NCI-H2196 treated with DMSO at 0.1 percent for 48 hours (cell line): ENCODE measurements at regions not wholly inside any gene's neighbourhood (a gene's known extent, or its start where the extent isn't known, plus 50 kb on each side); places are given as distances from the start of the nearest gene placed in this dataset.
"Not testable (repeated sequence)": the region's sequence is repeated elsewhere in the genome, so short reads cannot be mapped to it uniquely, and the experiment has no call there.

ENCODE experiments used
- DNase-seq: peaks from one replicate; lab custom pipeline; 2025; ENCODE audit not compliant: unreplicated experiment; lab: John Stamatoyannopoulos, UW

DNA sequence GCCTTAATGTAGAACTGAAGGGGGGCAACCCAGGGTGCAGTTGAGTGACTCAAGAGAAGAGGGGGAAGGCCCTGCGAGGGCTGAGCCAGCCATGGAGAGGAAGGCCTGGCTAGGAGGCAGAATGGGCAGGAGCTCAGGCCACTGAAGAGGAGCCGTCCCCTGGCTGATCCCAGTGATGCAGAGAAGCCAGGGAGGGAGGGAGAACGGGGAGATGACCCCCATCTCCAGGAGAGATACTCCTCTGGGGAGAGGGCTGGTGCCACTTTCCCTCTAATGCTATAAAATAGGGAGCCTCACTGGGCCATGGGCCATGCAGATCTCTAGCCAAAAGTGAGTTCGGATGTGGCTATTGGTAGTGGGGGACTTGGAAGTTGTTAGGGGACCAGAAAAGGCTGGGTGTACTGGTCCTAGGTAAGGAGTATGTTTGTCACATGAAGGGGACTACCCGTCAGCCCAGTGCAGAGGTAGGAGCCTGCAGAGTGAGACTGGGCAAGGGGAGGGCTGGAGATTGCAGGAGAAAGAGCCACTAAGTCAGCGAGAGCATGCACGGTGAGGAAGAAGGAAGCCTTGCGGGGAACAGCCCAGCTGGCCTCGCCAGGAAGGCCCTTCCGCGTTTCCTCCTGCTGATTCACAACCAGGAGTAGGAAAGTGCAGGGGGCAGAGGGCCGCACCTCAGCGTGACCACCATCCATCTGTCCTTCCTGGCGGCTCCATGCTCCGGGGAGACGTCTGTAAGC lies 347.6 kb downstream of the TCERG1L start:
- no peak for DNase-seq

DNA sequence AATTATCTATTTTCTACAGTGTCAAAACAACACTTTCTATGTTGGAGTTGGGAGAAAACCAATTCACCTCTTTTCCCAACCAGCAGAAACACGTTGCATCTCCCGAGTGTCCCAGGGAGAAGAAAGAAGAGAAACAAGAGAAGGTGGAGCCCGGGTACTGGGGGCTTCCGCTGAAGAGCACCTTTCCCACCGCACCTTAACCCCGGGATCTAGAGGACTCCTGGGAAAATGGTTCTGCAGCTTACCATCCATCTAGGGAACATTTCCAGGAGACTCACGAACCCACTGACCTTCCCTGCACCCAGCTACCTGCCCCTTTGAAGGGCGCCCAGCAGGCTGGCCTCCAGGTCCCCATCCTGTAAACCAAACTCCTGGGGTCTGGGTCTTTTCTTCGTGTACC lies 346.8 kb downstream of the TCERG1L start:
- no peak for DNase-seq

DNA sequence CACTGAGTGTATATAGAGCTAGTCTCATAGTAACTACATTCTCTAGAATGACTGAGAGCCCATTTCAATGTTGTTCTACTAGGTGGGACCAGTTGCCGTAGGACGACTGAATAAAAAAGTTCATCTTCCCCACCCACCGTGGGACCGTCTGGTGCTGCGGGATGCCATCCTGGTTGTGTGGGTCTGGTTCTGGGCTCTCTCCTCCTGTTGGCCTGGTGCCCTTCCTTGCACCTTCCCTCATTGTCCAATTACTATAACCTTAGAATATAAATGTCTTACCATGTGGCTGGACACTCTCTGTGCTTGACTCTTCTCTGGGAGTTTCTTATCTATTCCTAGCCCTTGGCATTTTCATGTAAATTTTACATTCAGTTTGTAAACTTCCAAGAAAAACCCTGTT lies 344.4 kb downstream of the TCERG1L start:
- no peak for DNase-seq

DNA sequence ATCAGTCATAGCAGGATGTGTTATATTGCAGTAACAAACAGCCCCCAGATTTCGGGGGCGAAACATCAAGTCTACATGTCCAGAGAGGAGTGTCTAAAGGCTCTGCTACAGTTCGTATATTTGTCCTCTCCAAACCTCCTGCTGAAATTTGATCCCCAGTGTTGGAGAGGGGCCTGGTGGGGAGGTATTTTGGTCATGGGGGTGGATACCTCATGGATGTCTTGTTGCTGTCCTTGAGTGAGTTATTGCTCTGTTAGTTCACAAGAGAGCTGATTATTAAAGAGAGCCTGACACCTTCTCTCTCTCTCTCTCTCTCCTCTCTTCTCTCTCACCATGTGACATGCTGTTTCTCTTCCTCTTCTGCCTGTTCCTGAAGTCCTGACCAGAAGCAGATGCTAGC lies 343.7 kb downstream of the TCERG1L start:
- DNase-seq: no peak

GRCh38 chr10:130968511-130968910 lies 343.0 kb downstream of the TCERG1L start:
- DNase-seq: no peak

- DNase-seq: no peak
Observed at GRCh38 chr10:130968964-130969363, 342.6 kb downstream of the TCERG1L start.

- no peak for DNase-seq
Observed at GRCh38 chr10:130969700-130970099, 341.8 kb downstream of the TCERG1L start.

- no peak for DNase-seq
Observed at GRCh38 chr10:130970341-130971122, 341.0 kb downstream of the TCERG1L start.

GRCh38 chr10:130971123-130971435 lies 340.4 kb downstream of the TCERG1L start:
- no peak for DNase-seq

DNA sequence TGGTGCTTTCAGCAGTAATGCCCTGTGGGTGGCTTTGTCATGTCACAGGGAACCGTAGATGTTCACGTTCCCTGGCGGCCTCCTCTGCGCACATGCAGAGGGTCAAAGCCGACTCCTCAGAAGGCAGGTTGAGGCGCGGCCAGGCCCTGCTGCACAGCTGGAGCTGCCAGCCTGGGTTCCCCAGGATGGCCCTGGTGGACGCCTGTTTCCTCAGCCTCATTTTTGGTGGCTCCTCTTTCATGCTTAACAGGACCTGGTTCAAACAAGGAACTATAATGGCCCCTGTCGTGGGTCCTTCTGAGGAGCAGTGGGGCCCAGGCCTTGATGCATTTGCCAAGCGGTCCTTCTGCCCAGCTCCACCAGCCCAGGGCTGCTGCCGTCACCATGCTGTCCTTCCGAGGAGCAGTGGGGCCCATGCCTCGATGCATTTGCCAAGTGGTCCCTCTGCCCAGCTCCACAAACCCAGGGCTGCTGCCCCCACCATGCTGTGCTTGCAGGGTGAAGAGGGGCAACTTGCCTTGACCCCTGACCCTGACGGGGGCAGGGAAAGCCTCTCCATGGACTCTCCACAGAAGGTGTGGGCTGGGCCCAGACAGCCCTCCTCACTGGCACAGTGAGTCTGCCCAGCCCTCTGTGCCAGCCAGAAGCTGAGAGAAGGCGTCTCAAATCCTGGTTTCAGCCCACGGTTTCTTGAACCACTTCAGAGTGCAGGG lies 338.2 kb downstream of the TCERG1L start:
- no peak for DNase-seq

DNA sequence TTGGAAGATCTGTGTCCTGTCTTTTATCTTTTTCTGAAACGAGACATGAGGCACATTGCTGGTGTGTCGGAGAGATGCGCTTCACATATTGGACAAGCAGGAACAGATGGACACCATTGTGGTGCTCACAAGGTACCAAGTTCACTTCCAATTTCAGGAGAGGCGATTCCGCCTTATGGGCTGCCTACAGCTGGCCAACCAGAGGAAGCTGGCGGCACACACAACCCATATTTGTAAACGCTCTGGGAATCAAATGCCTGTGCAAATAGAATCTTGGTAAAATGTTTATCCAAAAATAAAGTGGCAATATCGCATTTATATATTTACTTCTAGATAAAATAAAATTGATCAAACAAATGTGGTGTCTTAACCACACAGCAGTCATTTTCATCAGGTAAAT lies 337.4 kb downstream of the TCERG1L start:
- DNase-seq: no peak

DNA sequence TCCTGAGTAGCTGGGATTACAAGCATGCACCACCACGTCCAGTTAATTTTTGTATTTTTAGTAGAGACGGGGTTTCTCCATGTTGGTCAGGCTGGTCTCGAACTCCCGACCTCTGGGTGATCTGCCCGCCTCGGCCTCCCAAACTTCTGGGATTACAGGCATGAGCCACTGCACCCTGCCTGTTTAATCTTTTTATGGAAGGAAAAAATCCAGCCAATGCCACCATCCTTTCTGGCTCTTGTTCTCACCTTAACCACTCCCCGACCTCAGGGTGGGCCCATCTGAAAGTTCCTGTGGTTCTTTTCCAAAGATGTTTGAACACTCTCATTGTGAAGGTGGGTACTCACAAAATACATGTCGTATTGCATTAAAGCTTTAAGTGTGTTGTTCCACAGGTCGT lies 336.2 kb downstream of the TCERG1L start:
- DNase-seq: not testable (repeated sequence)

DNA sequence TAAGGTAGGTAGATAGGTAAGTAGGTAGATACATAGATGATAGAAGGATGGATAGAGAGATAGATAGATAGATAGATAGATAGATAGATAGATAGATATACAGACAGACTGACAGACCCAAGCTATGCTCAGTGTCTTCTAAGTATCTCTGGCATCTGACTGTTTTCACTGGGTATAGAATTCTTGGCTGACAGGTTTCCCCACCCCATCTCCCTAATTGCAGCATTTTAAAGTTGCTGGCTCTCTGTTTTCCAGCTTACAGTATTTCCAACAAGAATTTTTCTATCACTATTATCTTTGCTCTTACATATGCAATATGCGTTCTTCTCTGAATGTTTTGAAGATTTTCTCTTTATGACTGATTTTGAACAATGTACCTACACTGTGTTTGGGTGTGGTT lies 328.7 kb downstream of the TCERG1L start:
- no peak for DNase-seq

DNA sequence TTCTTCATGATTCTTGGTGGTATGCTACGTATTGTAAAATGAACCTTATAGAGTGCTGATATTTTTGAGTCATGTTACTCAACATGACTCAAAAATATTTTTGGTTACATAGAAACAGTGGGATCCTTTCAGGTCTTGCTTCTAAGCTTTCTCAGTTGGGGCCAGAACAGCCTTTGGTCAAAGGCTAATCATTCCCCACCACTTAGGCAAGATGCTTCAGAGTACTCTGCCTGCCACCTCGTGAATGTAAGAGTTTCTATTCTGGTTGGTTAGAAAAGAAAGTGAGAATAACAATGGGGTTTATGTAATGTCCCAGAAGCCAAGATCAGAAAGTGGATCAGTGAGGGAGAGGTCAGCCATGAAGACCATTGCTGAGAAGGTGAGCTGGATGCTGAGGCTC lies 327.8 kb downstream of the TCERG1L start:
- no peak for DNase-seq

- DNase-seq: no peak
Observed at GRCh38 chr10:130984686-130985085, 326.8 kb downstream of the TCERG1L start.

DNA sequence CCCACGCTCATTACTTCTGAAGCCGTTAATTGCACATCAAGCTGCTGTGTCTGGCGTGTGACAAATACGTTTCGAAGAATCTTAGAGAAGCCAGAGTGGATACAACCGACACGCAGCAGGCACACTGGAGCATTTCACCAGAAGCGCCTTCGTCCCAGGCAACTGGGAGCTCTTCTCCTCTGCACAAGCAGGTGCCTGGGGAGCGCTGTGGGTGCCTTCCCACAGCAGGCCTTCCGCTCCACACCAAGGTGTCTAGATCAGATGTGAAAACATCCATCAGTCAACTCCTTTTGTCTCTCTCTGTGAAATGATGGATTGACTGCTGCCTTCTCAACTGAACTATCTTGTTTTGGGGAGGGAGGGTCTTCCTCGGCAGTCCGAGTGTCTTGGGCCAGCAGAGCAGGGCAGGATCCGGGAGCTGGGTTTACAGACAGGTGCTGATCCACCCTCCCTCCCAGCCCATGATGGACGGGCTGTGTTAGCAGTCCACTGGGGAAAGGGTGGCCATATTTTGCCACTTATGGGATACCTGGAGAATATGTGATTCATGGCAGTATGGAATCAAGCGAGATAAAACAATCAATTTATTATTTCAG lies 326.3 kb downstream of the TCERG1L start:
- no peak for DNase-seq

DNA sequence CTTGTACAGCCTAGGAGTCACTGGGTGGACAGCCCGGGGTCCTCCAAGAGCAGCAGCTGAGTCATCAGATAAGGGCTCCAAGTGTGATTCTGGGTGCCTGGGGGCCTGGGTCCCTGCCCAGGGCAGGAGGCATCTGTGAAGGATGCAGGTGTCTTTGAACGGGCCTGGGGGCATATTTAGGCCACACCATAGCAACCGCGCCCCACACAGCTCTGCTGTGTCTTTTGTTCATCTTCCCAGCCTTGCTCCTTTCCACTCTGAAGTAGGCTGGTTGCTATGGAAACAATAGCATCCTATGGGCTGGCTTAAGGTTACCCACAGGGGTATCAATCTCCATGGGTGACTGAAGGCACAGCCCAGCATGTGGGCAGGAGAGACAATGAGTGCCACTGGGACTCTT lies 324.7 kb downstream of the TCERG1L start:
- DNase-seq: no peak

DNA sequence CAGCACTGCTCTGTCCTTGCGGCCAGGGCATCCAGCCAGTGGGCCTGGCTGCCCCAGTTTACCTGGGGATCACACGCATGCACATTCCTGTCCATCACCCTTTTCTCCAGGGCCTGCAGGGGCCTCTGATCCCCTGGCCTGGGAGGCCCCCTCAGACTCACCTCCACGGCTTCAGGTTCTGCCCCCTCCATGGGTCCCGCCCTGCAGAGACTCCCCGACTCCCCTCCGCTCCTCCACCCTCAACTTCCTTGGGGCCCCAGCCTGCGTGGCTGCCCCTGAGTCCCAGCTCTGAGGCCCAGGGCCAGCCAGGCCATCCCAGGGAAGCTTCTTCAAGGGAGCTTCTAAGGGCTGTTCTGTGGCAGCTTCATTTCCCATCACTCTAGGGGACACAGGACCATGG lies 324.1 kb downstream of the TCERG1L start:
- no peak for DNase-seq

DNA sequence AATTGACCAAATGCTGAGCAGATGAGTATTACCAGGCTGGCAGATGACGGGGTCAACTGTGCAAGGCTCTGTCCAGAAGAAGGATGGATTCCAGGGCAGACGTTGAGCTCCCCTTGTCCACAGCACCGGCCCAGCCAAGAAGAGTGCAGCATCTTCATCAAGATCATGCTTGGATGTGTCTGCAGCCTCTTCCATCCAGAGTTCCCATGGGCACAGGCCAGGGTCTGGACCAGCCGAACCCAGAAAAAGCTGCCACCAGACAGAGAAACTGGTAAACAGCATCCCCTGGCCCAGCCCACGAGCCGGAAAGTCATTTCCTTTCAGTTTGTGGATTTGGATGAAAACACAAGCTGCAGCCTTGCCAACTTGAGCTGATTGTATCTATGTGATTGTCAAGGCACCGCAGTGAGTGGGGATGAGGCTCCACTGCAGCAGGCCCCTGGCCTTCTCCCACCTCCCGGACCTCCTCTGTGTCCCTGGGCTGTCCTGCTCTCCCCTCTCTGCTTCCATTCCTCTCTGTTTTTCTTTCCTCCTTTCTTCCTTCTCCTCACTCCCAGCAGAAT lies 321.8 kb downstream of the TCERG1L start:
- no peak for DNase-seq

GRCh38 chr10:130990486-130990885 lies 321.0 kb downstream of the TCERG1L start:
- no peak for DNase-seq

DNA sequence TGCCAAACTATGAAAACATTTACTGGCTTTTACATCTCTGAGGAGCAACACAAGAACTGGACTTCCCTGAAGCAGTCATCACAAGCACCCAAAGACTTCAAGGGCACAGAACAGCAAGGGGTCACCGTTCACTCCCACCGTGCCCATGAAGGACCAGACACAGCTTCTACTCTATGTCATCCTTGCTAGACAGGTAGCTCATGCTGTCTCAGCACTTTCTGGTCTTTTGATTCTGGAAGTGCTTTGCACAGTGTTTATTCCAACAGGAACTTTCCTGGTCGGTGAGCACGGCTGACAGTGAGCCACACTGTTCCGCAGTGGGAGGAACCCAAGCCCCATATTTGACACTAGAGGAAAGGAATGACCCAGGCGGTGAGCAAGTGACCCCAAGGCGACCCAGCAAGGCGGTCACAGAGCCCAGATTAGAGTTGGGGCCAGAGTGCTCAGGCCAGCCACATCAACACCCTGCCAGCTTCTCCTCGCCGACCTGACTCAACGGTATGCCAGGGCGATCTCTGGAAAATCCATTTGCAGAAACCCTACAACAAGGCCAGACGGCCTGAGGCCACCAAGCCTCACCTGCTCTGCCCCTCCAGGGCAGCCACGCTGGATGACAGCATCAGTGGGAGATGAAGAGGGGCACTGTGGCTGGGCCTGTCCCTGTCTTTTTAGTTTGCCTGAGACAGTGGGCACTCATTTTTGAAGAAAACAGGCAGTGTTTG lies 318.6 kb downstream of the TCERG1L start:
- DNase-seq: no peak
